Stimulated activated CD4-positive, alpha-beta T cell treated with anti-CD3 and anti-CD28 coated beads, TNF-alpha, amount 100 ng/mL, for 1 hour (primary cell): ENCODE measurements at regions not wholly inside any gene's neighbourhood (a gene's known extent, or its start where the extent isn't known, plus 50 kb on each side); places are given as distances from the start of the nearest gene placed in this dataset.
"Not testable (repeated sequence)": the region's sequence is repeated elsewhere in the genome, so short reads cannot be mapped to it uniquely, and the experiment has no call there.

ENCODE experiments used
- DNase-seq, 3 donors: peaks; one replicate each; pipeline ENCODE4 v3.0.0-alpha.2; 2020; ENCODE audit warnings: low read depth in 3 of 3, low spot score in 1 of 3

GRCh38 chr21:13935396-13936032, 275.2 kb downstream of the LIPI start:
- DNase-seq: not testable (repeated sequence)

DNA sequence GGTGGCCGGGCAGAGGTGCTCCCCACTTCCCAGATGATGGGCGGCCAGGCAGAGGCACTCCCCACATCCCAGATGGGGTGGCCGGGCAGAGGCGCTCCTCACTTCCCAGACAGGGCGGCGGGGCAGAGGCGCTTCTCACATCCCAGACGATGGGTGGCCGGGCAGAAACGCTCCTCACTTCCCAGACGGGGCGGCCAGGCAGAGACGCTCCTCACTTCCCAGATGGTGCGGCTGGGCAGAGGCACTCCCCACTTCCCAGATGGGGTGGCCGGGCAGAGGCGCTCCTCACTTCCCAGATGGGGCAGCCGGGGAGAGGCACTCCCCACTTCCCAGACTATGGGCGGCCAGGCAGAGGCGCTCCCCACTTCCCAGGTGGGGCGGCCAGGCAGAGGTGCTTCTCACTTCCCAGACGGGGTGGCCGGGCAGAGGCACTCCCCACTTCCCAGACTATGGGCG, 275.8 kb downstream of the LIPI start:
- not testable (repeated sequence) for DNase-seq

DNA sequence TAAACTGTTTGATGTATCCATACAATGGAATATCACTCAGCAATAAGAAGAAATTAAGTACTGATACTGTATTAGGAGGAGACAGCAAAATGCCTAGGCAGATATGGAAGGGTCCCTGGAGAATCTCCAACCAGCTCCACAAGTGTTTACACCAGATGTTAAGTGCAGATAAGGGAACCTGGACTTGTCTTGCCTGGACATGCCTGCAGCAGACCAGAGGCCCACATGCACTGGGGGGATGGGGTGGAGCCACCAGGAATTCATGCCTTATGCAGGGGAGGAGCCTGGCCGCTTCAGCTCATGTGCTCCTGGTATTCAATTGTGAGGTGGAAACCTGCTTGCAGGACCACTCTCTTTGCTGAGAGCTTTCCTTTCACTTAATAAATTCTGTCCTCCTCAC, 287.6 kb downstream of the LIPI start:
- DNase-seq: not testable (repeated sequence)

GRCh38 chr21:13921455-13921854, 289.3 kb downstream of the LIPI start:
- not testable (repeated sequence) for DNase-seq

- DNase-seq: not testable (repeated sequence)
Observed at GRCh38 chr21:13907385-13907784, 297.8 kb downstream of the POTED start.

GRCh38 chr21:13896596-13897247, 287.1 kb downstream of the POTED start:
- DNase-seq: not testable (repeated sequence)

GRCh38 chr21:13893617-13894016, 284.0 kb downstream of the POTED start:
- DNase-seq: not testable (repeated sequence)

- not testable (repeated sequence) for DNase-seq
Observed at GRCh38 chr21:13893025-13893424, 283.4 kb downstream of the POTED start.

DNA sequence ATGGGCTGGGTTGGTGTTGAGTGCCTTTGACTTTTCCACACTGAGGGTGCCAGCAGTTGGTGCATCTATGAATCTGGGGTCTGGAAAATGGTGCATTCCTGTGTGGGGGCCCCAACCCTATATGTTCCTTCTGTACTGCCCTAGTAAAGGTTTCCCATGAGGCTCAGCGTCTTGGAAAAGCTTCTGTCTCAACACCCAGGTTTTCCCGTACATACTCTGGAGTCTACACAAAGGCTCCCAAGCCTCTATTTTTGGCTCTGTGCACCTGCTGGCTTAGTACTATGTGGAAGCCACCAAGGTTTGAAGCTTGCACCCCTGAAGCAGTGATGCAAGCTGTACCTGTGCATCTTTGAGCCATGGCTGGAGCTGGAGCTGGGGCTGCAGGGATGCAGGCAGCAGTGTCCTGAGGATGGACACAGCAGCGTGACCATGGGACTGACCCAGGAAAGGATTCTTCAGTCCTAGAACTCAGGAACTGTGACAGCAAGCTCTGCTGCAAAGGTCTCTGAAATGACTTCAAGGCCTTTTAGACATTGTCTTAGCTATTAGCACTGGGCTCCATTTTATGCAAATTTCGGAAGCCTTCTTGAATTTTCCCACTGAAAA, 282.7 kb downstream of the POTED start:
- DNase-seq: not testable (repeated sequence)

GRCh38 chr21:13889176-13889575, 279.6 kb downstream of the POTED start:
- not testable (repeated sequence) for DNase-seq

DNA sequence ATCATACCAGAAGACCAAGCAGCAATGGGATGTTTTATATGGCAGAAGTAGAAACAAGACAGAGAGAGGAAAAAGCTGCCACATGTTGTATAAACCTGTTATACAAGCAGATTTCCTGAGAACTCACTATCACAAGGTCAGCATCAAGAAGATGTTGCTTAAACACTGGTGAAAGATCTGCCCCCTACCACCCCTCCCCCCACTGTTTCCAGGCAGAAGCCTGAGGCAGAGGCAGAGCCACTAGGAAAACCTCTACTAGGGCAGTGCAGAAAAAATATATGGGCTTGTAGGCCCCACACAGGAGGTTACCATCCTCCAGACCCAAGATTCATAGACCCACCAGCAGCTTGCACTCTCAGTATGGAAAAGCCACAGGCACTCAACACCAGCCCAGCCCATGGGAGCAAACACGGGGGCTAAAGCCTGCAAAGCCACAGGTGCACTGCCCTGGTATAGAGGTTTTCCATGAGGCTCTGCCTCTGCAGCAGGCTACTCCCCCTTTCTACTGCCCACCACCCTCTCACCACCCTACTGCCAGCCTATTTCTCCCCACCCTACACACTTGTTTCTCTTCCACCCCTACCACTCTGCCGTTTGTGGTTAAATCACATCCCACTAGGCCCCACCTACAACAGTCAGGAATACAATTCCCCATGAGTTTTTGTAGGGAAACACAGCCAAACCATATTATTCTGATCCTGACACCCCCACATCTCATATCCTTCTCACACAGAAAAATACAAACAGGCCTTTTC, 274.2 kb downstream of the POTED start:
- not testable (repeated sequence) for DNase-seq

- DNase-seq: not testable (repeated sequence)
Observed at GRCh38 chr21:13877503-13877902, 267.9 kb downstream of the POTED start.

DNA sequence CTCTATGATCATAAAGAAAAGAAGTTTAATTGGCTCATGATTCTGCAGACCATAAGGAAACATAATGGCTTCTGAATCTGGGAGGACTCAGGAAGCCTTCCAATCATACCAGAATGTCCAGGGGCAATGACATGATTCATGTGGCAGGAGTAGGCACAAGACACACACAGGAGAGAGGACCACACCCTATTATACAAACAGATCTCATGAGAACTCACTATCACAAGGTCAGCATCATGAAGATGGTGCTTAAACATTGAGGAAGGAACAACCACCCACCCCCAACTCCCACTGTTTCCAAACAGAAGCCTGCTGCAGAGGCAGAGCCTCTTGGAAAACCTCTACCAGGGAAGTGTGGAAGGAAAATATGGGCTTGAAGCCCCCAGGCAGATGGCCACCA, 267.4 kb downstream of the POTED start:
- DNase-seq: not testable (repeated sequence)

DNA sequence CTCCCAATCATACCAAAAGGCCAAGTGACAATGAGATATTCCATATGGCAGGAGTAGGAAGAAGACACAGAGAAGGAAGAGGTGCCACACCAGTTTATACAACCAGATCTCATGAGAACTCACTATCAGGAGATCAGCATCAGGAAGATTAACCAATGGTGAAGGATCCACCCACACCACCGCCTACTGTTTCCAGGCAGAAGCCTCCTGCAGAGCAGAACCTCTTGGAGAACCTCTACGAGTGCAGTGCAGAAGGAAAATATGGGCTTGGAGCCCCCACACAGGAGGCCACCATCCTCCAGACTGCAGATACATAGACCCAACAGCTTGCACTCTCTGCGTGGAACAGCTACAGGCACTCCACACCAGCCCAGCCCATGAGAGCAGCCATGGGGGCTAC, 264.4 kb downstream of the POTED start:
- not testable (repeated sequence) for DNase-seq

DNA sequence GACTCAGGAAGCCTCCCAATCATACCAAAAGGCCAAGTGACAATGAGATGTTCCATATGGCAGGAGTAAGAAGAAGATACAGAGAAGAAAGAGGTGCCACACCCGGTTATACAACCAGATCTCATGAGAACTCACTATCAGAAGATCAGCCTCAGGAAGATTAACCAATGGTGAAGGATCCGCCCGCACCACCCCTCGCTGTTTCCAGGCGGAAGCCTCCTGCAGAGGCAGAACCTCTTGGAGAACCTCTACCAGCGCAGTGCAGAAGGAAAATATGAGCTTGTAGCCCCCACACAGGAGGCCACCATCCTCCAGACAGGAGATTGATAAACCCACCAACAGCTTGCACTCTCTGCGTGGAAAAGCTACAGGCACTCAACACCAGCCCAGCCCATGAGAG, 245.1 kb downstream of the POTED start:
- no peak for DNase-seq

DNA sequence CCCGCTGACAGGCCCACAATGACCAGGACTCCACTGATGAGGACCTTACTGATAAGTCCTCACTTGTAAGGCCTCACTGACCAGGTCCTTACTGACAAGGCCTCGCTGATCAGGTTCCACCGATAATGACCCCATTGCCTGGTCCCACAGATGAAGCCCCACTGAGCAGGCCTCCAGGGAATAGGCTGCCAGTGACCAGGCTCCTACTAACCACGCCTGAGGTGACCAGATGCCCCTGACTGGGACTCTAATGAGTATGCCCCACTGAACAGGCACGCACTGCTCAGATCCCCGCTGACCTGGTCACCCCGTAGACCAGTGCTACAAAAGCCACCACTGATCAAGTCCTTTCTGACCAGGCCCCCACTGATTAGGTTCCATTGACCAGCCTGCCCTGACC, 241.2 kb downstream of the POTED start:
- DNase-seq: not testable (repeated sequence)

DNA sequence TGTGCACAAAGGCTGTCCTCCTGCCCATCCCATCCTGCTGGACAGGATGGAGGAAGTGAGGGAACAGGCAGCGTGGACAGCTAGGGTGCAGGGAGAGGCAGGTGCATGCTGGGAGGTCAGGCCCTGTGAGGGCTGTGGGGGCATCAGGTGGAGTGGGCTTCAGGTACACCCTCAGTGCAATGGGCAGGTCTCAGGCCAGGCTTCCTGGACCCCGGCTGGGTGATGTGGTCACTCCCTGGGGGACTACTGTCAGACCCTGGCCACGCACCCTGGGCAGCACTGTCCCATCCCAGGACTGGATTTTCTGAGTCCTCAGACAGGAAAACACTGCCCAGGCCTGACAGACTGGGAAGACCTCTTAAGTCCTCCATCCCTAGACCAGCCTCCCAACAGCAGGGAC, 239.9 kb downstream of the POTED start:
- DNase-seq: not testable (repeated sequence)

DNA sequence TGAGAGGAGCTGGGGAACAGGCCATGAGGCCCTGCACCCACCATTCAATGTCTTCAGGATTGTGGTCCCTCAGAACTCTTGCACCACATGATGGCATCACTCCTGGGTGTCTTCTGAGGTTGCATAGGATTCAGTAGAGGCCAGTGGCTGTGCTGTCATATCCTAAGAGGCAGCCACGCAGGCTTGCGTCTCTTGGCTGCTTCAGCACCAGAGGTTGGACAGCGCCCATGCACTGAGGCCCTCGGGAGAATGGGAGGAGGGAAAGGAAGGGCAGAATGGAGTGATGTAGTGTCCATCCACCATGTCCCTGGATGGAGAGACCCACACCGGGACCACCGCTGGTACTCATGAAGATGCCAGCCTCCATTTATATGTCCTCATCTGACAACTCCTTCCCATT, 237.1 kb downstream of the POTED start:
- not testable (repeated sequence) for DNase-seq

- DNase-seq: not testable (repeated sequence)
Observed at GRCh38 chr21:13844574-13844973, 235.0 kb downstream of the POTED start.

- not testable (repeated sequence) for DNase-seq
Observed at GRCh38 chr21:13843081-13843480, 233.5 kb downstream of the POTED start.

DNA sequence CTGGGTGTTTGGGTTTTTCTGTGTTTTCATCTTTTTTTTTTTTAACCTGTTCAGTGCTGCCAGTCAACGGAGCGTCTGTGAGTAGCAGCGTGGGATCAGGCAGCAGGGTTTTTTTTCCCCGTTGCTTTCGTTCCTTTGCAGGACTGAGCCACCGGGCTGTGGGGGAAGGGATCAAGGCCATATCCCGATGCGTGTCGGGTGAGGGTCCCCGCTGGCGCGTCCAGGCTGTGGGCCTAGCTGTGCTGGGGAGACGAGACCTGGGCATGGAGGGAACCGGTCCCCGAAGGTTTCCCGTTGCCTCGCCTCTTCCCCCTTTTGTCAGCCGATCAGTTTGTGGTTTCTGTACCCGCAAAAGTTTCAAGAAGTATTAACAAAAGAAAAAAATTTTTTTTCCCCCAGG, 218.1 kb downstream of the POTED start:
- not testable (repeated sequence) for DNase-seq
